SK-N-SH (cell line): ENCODE measurements at regions not wholly inside any gene's neighbourhood (a gene's known extent, or its start where the extent isn't known, plus 50 kb on each side); places are given as distances from the start of the nearest gene placed in this dataset.

Source experiments
- CTCF ChIA-PET: fragments of 300-600, 350-600 bp; formaldehyde crosslinking; extraction: SDS; loops from one replicate; lab custom pipeline; 2021; lab: Yijun Ruan, JAX
- POLR2A ChIA-PET: fragments of 350-600 bp; sonication (Branson Sonifier 250); formaldehyde crosslinking; extraction: SDS; loops from one replicate; lab custom pipeline; 2020; ENCODE audit warnings: antibody characterized with exemption, inconsistent platforms; lab: Yijun Ruan, JAX
- DNase-seq: peaks from one replicate; pipeline ENCODE4 v3.0.0; 2012
- H2AFZ ChIP-seq: fragments of 200-600 bp; sonication (generic); 2 replicates; pipeline ENCODE4 v1.8.1; 2016; ENCODE audit warnings: antibody characterized with exemption, mild to moderate bottlenecking, low read depth
- H3F3A ChIP-seq: fragments of 200-600 bp; sonication (generic); replicated peaks from 2 replicates; pipeline ENCODE3; 2016; ENCODE audit warnings: antibody characterized with exemption, mild to moderate bottlenecking; ENCODE audit not compliant: insufficient read depth
- H3K27ac ChIP-seq, 2 experiments: fragments of 200-500 bp in 1 of 2; fragments of 200-600 bp in 1 of 2; sonication (Bioruptor generic) in 1 of 2; sonication (generic), shearing (Covaris generic) in 1 of 2; 2 replicates each; pipeline versions ENCODE4 v1.5.1 to v1.6.1; 2014 to 2016; ENCODE audit warnings: low read depth in 2 of 2, inconsistent platforms in 1 of 2, low read length in 1 of 2, mild to moderate bottlenecking in 1 of 2, mixed read lengths in 1 of 2
- H3K27me3 ChIP-seq: fragments of 200-600 bp; sonication (generic), shearing (Covaris generic); 2 replicates; pipeline ENCODE4 v1.6.1; 2016; ENCODE audit warnings: mixed run types; ENCODE audit not compliant: insufficient read depth
- H3K36me3 ChIP-seq, 2 experiments: fragments of 200-500 bp in 1 of 2; fragments of 200-600 bp in 1 of 2; sonication (Bioruptor generic) in 1 of 2; sonication (generic) in 1 of 2; replicated peaks in 1 of 2; 2 replicates each; pipeline versions ENCODE3 to v1.5.1; 2014 to 2016; ENCODE audit warnings: low read length in 1 of 2, mild to moderate bottlenecking in 1 of 2; ENCODE audit not compliant: insufficient read depth in 2 of 2, control insufficient read depth in 1 of 2
- H3K4me1 ChIP-seq, 2 experiments: fragments of 200-500 bp in 1 of 2; fragments of 200-600 bp in 1 of 2; sonication (Bioruptor generic) in 1 of 2; sonication (generic), shearing (Covaris generic) in 1 of 2; 2 replicates each; pipeline versions ENCODE4 v1.5.1 to v1.6.1; 2014 to 2016; ENCODE audit warnings: low read depth in 1 of 2, low read length in 1 of 2, mixed run types in 1 of 2; ENCODE audit not compliant: insufficient read depth in 2 of 2, control insufficient read depth in 1 of 2
- H3K4me2 ChIP-seq: fragments of 200-600 bp; sonication (generic), shearing (Covaris generic); 2 replicates; pipeline ENCODE4 v1.6.1; 2017; ENCODE audit warnings: mixed run types
- H3K4me3 ChIP-seq, 2 experiments: fragments of 200-500 bp in 1 of 2; fragments of 200-600 bp in 1 of 2; sonication (Bioruptor generic) in 1 of 2; sonication (generic), shearing (Covaris generic) in 1 of 2; 2 replicates each; pipeline versions ENCODE4 v1.5.1 to v1.8.1; 2014 to 2016; ENCODE audit warnings: low read depth in 2 of 2, inconsistent platforms in 1 of 2, low read length in 1 of 2, mild to moderate bottlenecking in 1 of 2, mixed read lengths in 1 of 2, moderate library complexity in 1 of 2
- H3K79me2 ChIP-seq: fragments of 200-600 bp; sonication (generic); 2 replicates; pipeline ENCODE4 v1.8.1; 2017; ENCODE audit warnings: mild to moderate bottlenecking; ENCODE audit not compliant: insufficient read depth
- H3K9ac ChIP-seq: fragments of 200-600 bp; sonication (generic); 2 replicates; pipeline ENCODE4 v1.6.1; 2017; ENCODE audit warnings: mixed run types
- H3K9me2 ChIP-seq: fragments of 200-600 bp; sonication (generic); 2 replicates; pipeline ENCODE4 v1.6.1; 2017; ENCODE audit warnings: mixed run types
- H3K9me3 ChIP-seq: fragments of 200-600 bp; sonication (generic); 2 replicates; pipeline ENCODE4 v1.6.1; 2017; ENCODE audit warnings: mixed run types, mild to moderate bottlenecking, moderate library complexity
- H4K20me1 ChIP-seq: fragments of 200-600 bp; sonication (generic); 2 replicates; pipeline ENCODE4 v1.6.1; 2017; ENCODE audit warnings: mild to moderate bottlenecking, mixed run types; ENCODE audit not compliant: insufficient read depth
- EP300 ChIP-seq, 2 experiments: IDR thresholded peaks; 2 replicates each; pipeline versions ENCODE4 v1.4.0 to v1.6.1; 2012; ENCODE audit warnings: borderline replicate concordance in 1 of 2, low read depth in 1 of 2, low read length in 1 of 2
- FOSL2 ChIP-seq: IDR thresholded peaks from 2 replicates; pipeline ENCODE4 v1.4.0; 2012; ENCODE audit warnings: low read depth, mild to moderate bottlenecking, moderate library complexity, borderline replicate concordance
- FOXJ3 ChIP-seq: sonication (generic); formaldehyde crosslinking; IDR thresholded peaks from 2 replicates; pipeline ENCODE4 v1.5.1; 2020; ENCODE audit warnings: mild to moderate bottlenecking, missing genetic modification reagents
- GABPA ChIP-seq: IDR thresholded peaks from 2 replicates; pipeline ENCODE4 v1.4.0; 2012; ENCODE audit warnings: low read depth, mild to moderate bottlenecking
- JUND ChIP-seq: IDR thresholded peaks from 2 replicates; pipeline ENCODE4 v1.4.0; 2012
- MAX ChIP-seq: IDR thresholded peaks from 2 replicates; pipeline ENCODE4 v1.4.0; 2012; ENCODE audit warnings: low read depth
- MXI1 ChIP-seq: IDR thresholded peaks from 2 replicates; pipeline ENCODE4 v1.6.1; 2012; ENCODE audit warnings: mild to moderate bottlenecking, low read depth, low read length, improper control_type of control experiment
- NFIC ChIP-seq: IDR thresholded peaks from 2 replicates; pipeline ENCODE4 v1.4.0; 2012; ENCODE audit warnings: borderline replicate concordance
- NRF1 ChIP-seq: IDR thresholded peaks from 2 replicates; pipeline ENCODE4 v1.6.1; 2012; ENCODE audit warnings: low read depth, mild to moderate bottlenecking, low read length
- RAD21 ChIP-seq: IDR thresholded peaks from 2 replicates; pipeline ENCODE4 v1.6.1; 2012; ENCODE audit warnings: mild to moderate bottlenecking, low read length
- RCOR1 ChIP-seq: fragments of 150-350 bp; IDR thresholded peaks from 2 replicates; pipeline ENCODE4 v1.6.1; 2017; ENCODE audit warnings: antibody characterized with exemption, low read length
- RXRA ChIP-seq: IDR thresholded peaks from 2 replicates; pipeline ENCODE4 v1.4.0; 2012; ENCODE audit warnings: low read depth, mild to moderate bottlenecking, borderline replicate concordance
- TAF1 ChIP-seq: IDR thresholded peaks from 2 replicates; pipeline ENCODE4 v1.6.1; 2012; ENCODE audit warnings: low read depth, mild to moderate bottlenecking, low read length, moderate library complexity, borderline replicate concordance
- TCF12 ChIP-seq: IDR thresholded peaks from 2 replicates; pipeline ENCODE4 v1.4.0; 2012
- TEAD4 ChIP-seq: IDR thresholded peaks from 2 replicates; pipeline ENCODE4 v1.4.0; 2012; ENCODE audit warnings: mild to moderate bottlenecking, borderline replicate concordance; ENCODE audit not compliant: insufficient read depth
- WGBS: methylation state at CpG from one replicate; pipeline ENCODE4 v1.1.6; 2017; ENCODE audit warnings: low lambda C conversion rate; 5-methylcytosine and 5-hydroxymethylcytosine counted together
- TF ChIP-seq, protein P1 (sequence below): IDR thresholded peaks from 2 replicates; pipeline ENCODE4 v1.4.0; 2012; ENCODE audit warnings: low read depth, borderline replicate concordance
- TF ChIP-seq, protein P2 (sequence below): fragments of 200-600 bp; sonication (generic); IDR thresholded peaks from 2 replicates; pipeline ENCODE4 v1.6.1; 2017; ENCODE audit warnings: antibody characterized with exemption, mild to moderate bottlenecking, moderate library complexity
- TF ChIP-seq, protein P3 (sequence below): fragments of 150-350 bp; IDR thresholded peaks from 2 replicates; pipeline ENCODE4 v1.6.1; 2016; ENCODE audit warnings: mild to moderate bottlenecking, low read depth, low read length
- TF ChIP-seq, protein P4 (sequence below): fragments of 150-350 bp; IDR thresholded peaks from 2 replicates; pipeline ENCODE4 v1.6.1; 2017; ENCODE audit warnings: antibody characterized with exemption, low read length, low read depth, borderline replicate concordance

GRCh38 chr6:90917376-90917775, 330.5 kb upstream of the MAP3K7 start:
- POLR2A ChIA-PET, result no interaction called here
- DNase-seq, result no peak
- TF ChIP-seq RXRA (no peak), GABPA (no peak), RAD21 (no peak), MXI1 (no peak), JUND (no peak), MAX (no peak), TAF1 (no peak), NRF1 (no peak), FOSL2 (no peak), EP300 (IDR thresholded peaks at IDR 0.05; ENCODE audit: borderline replicate concordance in 1 of 2, low read depth in 1 of 2, low read length in 1 of 2) (no peak)
- TF ChIP-seq, protein P1, sequence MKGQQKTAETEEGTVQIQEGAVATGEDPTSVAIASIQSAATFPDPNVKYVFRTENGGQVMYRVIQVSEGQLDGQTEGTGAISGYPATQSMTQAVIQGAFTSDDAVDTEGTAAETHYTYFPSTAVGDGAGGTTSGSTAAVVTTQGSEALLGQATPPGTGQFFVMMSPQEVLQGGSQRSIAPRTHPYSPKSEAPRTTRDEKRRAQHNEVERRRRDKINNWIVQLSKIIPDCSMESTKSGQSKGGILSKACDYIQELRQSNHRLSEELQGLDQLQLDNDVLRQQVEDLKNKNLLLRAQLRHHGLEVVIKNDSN, result no peak
- TF ChIP-seq, protein P2, sequence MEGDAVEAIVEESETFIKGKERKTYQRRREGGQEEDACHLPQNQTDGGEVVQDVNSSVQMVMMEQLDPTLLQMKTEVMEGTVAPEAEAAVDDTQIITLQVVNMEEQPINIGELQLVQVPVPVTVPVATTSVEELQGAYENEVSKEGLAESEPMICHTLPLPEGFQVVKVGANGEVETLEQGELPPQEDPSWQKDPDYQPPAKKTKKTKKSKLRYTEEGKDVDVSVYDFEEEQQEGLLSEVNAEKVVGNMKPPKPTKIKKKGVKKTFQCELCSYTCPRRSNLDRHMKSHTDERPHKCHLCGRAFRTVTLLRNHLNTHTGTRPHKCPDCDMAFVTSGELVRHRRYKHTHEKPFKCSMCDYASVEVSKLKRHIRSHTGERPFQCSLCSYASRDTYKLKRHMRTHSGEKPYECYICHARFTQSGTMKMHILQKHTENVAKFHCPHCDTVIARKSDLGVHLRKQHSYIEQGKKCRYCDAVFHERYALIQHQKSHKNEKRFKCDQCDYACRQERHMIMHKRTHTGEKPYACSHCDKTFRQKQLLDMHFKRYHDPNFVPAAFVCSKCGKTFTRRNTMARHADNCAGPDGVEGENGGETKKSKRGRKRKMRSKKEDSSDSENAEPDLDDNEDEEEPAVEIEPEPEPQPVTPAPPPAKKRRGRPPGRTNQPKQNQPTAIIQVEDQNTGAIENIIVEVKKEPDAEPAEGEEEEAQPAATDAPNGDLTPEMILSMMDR, result no peak

DNA sequence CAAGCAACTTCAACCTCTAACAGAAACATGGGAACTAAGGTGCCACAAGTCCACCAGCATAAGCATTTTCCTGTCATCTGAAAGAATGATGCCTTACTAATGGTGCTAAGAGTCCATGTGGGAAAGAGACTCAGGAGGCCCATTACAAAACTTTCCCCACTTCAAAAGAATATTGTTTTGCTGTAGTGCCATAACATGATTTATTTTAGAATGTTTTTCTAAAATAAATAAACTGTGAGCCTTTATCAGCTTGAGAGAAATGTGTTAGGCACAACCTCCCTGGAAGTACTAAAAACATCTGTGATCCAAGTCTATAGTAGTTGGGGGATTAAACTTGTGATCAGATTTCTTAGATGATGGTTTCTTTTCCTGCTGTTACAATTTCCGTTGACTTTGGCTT, 330.1 kb upstream of the MAP3K7 start:
- Histone ChIP-seq H3K9ac (no peak overlapping the region), H3F3A (no peaks in the 10 kb centered on the region), H2AFZ (no peak overlapping the region), H3K79me2 (no peaks in the 10 kb centered on the region), H3K36me3 (no peaks in the 10 kb centered on the region), H3K27ac (no peak overlapping the region), H3K4me1 (no peaks in the 10 kb centered on the region), H3K27me3 (no peaks in the 10 kb centered on the region), H3K4me3 (no peak overlapping the region), H4K20me1 (no peaks in the 10 kb centered on the region), H3K9me3 (no peaks in the 10 kb centered on the region), H3K4me2 (no peak overlapping the region), H3K9me2 (no peaks in the 10 kb centered on the region)
- CTCF ChIA-PET, result no interaction called here
- TF ChIP-seq FOXJ3, result no peak
- TF ChIP-seq NRF1, result no peak
- TF ChIP-seq TCF12, result no peak
- TF ChIP-seq, protein P3, sequence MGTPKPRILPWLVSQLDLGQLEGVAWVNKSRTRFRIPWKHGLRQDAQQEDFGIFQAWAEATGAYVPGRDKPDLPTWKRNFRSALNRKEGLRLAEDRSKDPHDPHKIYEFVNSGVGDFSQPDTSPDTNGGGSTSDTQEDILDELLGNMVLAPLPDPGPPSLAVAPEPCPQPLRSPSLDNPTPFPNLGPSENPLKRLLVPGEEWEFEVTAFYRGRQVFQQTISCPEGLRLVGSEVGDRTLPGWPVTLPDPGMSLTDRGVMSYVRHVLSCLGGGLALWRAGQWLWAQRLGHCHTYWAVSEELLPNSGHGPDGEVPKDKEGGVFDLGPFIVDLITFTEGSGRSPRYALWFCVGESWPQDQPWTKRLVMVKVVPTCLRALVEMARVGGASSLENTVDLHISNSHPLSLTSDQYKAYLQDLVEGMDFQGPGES, result no peak
- no peak for TF ChIP-seq EP300 (IDR thresholded peaks at IDR 0.05; ENCODE audit: borderline replicate concordance in 1 of 2, low read depth in 1 of 2, low read length in 1 of 2)
- no peak for TF ChIP-seq RAD21
- no peak for TF ChIP-seq RCOR1
- TF ChIP-seq, protein P4, sequence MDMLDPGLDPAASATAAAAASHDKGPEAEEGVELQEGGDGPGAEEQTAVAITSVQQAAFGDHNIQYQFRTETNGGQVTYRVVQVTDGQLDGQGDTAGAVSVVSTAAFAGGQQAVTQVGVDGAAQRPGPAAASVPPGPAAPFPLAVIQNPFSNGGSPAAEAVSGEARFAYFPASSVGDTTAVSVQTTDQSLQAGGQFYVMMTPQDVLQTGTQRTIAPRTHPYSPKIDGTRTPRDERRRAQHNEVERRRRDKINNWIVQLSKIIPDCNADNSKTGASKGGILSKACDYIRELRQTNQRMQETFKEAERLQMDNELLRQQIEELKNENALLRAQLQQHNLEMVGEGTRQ, result no peak
- no peak for TF ChIP-seq MXI1
- TF ChIP-seq TEAD4, result no peak
- no peak for TF ChIP-seq NFIC
- no peak for TF ChIP-seq GABPA
- DNase-seq, result no peak
- POLR2A ChIA-PET, result no interaction called here
- 14% methylated on average over 1 of the region's 1 CpG for WGBS

More at GRCh38 chr6:90917376-90917775, 330.5 kb upstream of the MAP3K7 start:
- Histone ChIP-seq H3K36me3 (no peaks in the 10 kb centered on the region), H3K4me3 (no peak overlapping the region), H2AFZ (no peak overlapping the region), H3K79me2 (no peaks in the 10 kb centered on the region), H3K27me3 (no peaks in the 10 kb centered on the region), H3K9me2 (no peaks in the 10 kb centered on the region), H3K4me1 (no peaks in the 10 kb centered on the region), H3K9me3 (no peaks in the 10 kb centered on the region), H3K4me2 (no peak overlapping the region), H3K9ac (no peak overlapping the region), H3K27ac (no peak overlapping the region), H4K20me1 (no peaks in the 10 kb centered on the region), H3F3A (no peaks in the 10 kb centered on the region)
- CTCF ChIA-PET, result no interaction called here
